HG03159 (cell line): ENCODE measurements at regions not wholly inside any gene's neighbourhood (a gene's known extent, or its start where the extent isn't known, plus 50 kb on each side); places are given as distances from the start of the nearest gene placed in this dataset.
"Not testable (repeated sequence)": the region's sequence is repeated elsewhere in the genome, so short reads cannot be mapped to it uniquely, and the experiment has no call there.

Experiments used
- ATAC-seq: cut with Tn5 transposase; IDR thresholded peaks from one replicate; pipeline ENCODE4 v1.9.1; 2021; ENCODE audit warnings: mild to moderate bottlenecking, moderate library complexity; ENCODE audit not compliant: unreplicated experiment

DNA sequence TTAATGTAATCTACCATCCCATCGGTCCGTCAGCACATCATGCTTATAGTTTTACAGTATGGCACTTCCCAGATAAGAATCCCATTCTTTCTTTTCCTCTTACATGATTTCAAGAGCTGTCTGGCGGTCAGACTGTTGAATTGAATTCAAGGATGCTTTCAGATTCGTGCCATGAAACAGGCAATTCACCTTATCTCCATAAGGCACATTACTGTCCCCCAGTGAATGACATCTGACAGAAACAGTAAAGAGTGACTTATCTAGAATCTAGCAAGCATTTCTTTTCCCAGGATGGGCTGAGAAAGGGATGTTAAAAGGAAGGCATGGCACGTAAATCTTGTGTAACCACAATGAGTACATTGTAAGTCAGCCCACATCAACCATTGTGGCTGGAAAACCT is 61.1 kb upstream of the SEM1 start:
- no peak for ATAC-seq

DNA sequence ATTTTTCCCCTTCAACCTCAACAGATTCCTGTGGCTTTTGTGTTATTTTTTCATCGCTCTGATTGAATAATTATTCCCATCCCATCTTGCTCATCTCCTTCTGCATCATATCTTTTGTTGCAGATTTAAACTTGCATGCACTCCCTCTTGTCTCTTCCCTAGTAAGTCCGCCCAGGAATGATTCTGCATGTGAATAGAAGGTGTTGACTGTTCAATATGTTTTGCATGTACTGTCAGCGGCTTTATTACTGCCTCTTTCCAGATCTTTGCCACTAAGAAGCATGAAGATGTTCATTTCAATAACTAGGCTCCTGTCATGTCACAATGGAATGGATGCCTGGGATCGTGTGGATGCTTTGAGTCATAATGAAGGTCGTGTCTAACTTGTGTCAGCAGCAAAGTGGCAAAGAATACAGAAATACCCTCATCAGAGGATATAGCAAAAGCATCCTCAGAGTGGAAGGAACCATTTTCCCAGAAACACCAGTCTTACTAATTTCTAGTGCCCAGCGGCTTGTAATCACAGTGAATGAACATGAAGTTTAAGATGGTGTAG is 62.6 kb upstream of the SEM1 start:
- ATAC-seq: no peak

DNA sequence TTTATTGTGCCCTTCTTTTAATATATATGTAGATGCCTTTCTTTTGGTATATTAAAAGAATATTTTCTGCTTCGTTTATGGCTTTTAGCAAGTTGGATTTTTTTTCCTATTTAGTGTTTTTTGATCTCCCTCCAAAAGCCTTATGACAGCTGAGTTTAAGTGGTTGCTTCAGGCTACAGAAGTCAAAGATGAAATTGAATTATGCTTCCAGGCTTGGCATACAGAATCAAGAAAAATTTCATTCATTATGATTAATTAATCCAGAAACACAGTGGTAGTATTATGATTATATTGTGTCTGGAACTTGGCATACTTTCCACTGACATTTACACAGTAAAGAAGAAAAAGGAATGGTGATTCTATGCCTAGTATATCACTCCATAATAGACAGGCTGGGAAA is 63.8 kb upstream of the SEM1 start:
- ATAC-seq: no peak

DNA sequence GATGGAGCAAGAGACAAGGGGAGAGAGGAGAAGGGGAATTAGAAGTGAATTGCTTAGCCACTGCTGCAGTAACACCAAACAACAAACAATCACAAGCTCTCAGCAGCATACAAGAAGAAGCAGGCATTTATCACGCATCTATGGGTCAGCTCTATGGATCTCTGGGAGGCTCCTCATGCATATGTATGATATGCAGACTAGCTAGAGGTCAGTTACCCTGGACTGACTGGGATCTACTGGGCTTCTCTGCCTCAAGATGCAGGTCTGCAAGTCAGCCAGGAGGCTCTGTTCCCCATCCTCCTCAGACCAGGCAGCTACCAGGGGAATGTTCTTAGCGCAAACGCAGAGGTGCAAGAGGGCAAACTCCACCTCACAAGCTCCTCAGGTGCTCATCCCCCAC is 64.7 kb upstream of the SEM1 start:
- no peak for ATAC-seq

DNA sequence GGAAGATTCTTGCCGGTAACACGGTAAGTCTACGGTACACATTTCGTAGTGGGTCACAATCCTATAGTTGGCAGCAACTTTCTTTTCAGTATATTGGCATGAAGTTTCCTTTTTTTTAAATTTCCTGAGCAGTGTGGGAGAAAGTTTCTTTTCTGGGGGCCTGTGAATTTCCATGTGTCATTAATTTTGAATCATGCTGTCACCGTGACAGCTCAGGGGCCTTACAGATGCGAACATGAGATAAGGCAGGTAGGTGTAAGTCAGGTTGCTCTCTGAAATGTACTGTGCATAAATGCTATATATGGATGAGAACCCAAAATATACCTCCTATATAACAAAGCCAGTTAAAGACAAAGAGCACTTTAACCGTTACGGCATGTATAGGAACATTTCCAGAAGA is 65.4 kb upstream of the SEM1 start:
- ATAC-seq: no peak

DNA sequence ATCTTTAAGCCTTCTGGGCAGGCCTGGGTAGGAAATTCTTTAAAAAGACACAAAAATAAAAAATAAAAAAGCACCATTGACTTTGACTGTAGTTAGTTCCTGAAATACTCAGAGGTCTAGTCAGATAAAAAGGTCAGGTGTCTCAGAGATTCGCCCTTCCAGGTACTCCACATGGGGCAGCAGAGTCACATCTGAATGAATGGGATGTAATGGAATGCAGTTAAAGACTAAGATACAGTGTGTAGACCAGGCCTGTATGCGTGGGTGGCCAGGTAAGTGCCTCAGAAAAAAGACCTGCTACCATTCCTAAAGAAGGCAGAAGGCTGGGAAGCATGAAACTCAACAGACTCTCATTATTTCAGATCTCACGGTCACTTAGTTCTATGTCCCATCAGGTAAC is 68.6 kb upstream of the SEM1 start:
- no peak for ATAC-seq

DNA sequence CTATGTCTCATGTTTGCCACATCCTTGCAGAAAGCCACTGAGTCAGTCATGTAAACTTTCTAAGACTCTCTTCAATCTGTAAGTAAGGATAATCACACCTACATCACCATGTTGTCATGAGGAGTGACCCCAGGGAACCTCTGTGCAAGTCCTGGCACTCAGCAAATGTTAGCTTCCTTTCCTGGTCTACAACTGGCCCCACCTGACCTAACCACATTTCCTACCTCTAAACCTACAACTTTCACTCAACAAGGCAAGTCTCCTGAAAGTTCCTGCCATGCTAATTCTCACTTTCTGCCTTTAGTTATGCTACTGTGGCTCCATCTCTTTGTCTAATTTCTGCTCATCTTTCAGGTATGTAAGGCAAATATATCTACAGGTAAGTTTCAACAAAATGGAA is 72.3 kb upstream of the SEM1 start:
- no peak for ATAC-seq

DNA sequence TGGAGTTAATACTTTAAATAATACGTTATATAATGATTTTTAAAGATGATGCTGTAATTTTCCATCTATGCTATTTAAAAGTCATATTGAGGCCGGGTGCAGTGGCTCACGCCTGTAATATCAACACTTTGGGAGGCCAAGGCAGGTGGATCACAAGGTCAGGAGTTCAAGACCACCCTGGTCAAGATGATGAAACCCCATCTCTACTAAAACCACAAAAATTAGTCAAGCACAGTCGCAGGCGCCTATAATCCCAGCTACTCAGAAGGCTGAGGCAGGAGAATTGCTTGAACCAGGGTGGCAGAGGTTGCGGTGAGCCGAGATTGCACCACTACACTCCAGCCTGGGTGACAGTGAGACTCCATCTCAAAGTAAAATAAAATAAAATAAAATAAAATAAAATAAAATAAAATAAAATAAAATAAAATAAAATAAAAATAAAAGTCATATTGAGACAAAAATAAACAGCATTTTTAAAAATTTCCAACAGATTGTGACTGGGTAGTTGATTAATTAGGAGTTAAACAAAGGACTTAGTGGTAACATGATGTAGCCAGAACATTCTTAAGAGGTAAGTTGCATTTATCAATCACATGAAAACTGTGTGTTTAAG is 73.1 kb upstream of the SEM1 start:
- not testable (repeated sequence) for ATAC-seq

DNA sequence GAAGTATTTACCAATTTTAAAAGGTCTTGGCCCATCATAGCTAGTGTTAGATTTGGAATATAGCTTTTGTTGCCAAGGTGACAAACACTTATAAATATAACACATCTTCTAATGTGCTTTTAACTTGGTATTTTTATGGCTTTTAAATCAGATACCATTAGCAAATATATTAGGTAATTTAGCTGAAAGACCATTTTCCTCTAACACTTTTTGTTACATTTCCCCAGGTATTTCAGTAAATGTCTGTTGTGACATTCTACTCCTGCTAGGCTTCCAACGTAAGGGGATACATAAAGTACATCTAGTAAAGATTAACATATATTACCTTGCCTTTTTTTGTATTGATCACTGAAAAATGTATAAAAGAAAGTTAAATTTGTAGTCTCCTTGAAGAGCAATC is 75.0 kb upstream of the SEM1 start:
- no peak for ATAC-seq

DNA sequence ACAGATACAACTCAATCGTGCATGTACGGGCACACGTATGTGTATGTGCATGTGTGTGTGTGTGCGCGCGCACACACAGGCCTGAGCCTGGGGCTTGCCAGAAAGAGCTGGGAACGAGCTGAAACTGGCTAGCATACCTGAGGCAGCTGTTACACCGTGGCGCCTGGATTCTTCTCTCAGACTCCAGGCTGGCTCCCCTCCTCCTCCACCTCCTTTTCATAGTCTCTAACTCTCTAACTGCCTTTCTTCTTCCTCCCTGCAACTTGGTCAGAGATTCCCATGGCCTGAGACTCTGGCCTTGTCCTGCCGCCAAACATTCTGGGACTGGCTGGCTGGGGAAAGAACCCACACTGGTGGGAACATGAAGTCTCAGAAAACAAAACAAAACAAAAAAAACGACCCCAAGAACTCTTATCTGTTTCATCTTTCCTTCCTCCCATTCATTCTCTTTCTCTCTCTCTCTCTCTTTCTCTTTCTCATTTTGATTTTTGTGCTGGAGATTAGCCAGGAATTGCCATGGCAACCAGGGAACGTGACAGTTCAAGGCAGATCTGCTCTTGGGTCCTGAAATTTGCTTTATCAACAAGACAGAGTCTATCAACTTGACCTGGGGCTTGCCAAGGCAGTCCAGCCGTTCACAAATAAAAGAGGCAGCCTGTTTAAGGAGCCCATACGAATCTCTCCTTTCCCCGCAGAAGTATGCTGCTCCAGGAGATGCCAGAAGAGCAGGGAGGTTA is 76.8 kb upstream of the SEM1 start:
- ATAC-seq: no peak

DNA sequence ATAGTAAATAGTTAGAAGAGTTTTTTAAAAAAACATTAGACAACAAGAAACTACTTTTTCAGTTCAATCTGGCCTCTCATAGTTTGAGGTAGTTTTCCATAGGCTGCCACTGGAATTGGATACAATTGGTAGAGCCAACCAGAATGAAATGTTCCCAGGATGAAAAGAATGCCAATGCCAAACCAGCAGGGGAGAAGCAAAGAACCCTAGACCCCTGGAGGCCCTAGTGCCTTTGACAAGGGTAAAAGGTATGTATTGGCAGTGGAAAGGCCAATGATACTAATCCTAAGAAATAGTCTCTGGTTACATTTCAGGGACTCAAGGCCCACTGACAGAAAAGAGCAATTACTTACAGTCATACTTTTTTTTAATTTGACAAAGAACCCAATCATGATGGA is 77.4 kb upstream of the SEM1 start:
- no peak for ATAC-seq

DNA sequence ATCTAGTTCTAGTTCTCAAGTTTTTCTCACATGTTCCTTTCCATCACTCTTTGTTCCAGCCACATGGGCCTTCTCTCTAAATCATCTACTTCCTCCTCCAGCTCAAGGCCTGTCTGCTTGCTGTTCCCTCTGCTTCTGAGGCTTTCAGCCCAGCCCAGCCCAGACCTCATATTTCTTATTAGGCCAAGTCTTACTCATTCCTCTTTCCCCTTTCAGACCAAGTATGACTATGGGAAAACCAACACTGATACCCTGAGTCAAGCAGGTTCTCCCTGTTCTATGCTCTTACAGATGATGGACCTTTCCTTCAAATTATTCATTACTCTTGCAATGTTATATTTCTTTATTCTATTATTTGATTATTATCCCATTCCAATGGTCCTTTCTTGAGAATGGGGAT is 80.3 kb upstream of the SEM1 start:
- ATAC-seq: no peak

DNA sequence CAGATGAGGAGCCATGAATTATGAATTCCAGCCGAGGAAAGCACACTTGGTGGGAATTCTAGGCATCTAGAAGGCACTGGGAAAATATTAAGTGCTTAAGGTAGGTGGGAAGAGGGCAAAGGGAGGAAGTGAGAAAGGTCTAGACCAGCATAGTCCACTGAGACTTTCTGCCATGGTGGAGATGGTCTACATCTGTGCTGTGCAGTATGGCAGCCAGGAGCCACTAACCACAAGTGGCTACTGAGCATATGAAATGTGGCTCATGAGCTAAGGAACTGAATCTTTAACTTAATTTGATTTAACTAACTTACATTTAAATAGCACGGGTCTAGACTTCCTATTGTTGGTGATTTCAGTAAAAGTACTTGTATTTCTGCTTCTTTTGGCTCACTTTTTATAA is 82.5 kb upstream of the SEM1 start:
- ATAC-seq: no peak

DNA sequence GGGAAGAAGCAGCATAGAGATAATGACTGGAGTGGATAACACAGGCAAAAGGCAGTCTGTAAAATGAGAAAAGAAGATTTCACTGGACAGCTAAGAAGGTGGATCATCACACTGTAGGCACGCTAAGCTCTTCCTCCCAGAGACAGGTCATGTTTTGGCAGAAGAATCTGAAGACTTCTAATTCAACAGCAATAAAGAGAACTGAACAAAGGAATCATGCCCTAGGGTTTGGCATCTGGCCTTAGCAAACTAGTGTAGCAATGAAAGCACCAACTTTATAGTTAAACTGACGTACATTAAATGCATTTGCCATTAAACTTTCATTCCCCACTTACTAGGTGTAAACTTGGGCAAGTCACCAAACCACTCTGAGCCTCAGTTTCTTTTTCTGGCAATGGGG is 84.4 kb upstream of the SEM1 start:
- ATAC-seq: no peak

DNA sequence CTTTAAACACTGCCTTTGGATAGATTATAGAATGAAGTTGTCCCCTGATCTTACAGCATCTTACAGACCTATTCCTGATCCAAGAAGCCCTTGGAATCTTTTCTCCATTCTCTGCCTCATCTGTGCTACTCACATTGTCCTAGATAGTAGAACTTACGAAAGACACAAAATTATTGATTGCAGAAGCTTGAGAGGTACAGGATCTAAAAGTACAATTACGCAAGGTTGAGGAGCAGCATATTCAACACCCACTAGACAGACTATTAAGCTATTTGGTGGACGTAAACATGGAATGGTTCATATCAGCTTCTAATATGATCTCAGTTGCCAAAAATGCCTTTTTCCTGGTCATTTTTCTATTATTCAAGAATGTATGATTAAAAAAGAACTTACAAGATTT is 90.5 kb upstream of the SEM1 start:
- no peak for ATAC-seq

DNA sequence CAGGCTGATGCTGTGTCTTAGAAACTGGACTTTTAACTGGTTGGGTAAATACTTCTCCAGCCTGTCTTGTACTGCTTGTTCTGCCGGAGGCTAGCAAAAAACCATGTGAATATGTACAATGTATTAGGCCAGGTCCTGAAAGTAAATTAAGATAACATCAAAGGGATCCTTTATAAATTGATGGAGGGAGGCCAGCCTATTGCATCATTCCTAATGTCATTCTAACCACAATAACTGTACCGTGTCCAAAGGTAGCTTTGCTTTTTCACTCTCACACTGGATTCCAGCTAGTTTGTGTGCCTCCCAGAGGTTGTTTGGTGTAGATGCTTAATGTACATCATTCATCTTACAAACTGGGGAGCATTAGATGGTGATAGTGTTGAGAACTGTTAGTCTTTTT is 91.2 kb upstream of the SEM1 start:
- no peak for ATAC-seq

DNA sequence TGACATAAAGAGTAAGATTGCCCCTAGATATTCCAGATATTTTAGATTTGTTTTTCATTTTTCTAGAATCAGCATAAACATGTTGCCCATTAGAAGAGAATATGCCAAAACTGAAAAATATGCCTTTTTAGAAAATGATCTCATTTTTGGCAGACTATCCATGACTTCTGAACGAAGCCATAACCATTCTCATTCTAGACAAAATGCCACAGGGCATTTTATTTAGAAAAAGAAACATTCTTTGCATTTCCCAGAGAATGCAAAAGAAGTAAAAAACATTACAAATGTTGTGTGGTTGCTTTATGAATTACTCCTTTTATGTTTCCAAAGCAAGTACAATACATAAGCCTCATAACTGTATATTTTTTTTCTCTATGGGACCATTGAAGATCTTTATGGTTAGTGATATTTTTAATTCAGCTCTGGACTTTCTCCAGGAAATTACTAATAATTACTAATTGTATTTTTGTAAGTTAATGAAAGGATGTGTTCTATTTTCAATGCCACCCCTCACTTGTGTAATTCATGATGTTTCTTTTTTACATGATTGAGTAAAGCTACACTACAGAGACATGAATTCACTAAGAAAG is 109.6 kb upstream of the SEM1 start:
- ATAC-seq: no peak

DNA sequence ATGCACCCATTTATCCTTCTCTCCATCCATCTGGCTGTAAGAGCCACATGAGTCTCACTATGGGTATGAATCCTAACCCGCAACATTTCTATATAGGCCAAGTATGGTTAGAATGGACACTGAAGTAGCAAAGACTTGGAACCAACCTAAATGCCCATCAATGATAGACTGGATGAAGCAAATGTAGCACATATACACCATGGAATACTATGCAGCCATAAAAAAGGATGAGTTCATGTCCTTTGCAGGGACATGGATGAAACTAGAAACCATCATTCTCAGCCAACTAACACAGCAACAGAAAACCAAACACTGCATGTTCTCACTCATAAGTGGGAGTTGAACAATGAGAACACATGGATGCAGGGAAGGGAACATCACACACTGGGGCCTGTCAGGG is 111.5 kb upstream of the SEM1 start:
- ATAC-seq: not testable (repeated sequence)

DNA sequence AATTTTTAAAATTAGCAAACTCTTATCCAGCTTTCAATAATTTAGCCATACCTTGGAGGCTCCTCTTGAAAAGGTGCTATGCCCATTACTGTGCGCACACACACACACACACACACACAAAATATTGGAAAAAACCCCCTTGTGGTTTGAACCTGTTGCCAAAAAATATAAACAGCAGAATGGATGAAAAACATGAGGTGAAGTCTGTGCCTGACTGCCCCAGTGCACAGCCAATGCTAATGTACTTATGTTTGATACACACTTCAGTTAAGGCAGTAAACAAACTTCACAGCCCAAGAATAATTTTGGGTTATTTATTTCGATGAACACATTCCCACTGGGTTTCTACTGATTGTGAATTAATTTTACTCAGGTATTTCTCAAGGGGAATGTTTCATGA is 113.2 kb upstream of the SEM1 start:
- ATAC-seq: no peak

DNA sequence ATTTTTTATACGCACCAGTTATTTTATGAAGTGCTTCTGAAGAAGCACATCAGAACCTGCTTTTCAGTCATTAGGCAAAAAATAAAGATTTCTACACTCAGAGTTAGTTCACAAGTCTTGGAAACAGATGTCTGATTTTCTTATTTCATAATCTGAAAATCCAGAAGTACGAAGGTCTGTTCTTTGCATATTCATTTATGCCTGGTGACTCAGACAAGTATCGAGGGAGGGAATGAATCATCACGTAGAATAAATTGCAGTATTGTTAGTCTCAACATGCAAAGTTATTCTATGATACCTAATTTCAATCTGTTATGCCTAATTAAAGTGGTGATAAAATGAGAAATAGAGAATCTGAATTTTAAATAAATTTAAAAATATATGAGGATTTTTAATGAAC is 113.6 kb upstream of the SEM1 start:
- ATAC-seq: no peak

DNA sequence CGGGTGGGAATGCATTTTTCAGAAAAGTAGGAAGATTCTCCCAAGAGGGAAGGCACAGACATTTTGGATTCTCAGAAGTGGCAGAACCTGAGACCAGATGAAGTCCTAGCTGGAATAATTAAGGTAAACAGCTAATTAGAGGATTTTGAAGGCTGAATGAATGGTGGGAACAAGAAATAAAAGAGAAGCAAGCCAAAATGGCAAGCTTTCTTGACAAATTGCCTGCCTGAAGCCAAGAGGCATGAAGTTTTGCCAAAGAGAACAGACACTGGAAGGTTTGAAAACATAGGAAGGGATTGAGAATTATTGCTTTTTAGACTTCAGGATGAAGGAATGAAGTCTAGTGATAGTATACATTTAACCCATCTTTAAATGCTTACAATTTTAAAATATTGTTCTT is 115.0 kb upstream of the SEM1 start:
- no peak for ATAC-seq

DNA sequence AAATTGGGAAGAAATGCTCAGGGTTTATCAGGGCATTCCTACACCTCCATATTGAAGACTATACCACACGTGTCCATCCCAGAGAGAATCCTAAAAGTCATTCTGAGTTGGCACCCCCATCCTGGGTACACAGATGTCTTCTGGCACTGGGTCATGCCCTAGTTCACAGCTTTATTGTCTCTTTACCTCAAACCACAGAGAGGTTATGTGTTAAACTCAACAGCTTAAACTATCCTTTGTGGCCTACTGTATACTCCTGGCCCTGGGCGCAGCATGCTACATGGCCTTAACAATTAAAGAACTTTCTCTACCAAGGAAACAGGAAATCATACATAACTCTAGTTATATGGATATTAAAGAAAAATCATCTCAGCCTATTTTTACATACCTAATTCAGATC is 115.6 kb upstream of the SEM1 start:
- ATAC-seq: no peak
